Psoas muscle (tissue), 7 donors: ENCODE measurements at regions not wholly inside any gene's neighbourhood (a gene's known extent, or its start where the extent isn't known, plus 50 kb on each side); places are given as distances from the start of the nearest gene placed in this dataset.
"Not testable (repeated sequence)": the region's sequence is repeated elsewhere in the genome, so short reads cannot be mapped to it uniquely, and the experiment has no call there.

Experiments
- ATAC-seq, 4 donors: fragments of 200-7000 bp; cut with Tn5 transposase; one replicate each; pipeline ENCODE4 v1.9.1; 2020; ENCODE audit warnings: moderate library complexity in 3 of 4, mild to moderate bottlenecking in 2 of 4
- DNase-seq, 2 donors: peaks; one replicate each; pipeline ENCODE4 v3.0.0-alpha.2; 2020
- H3K27ac ChIP-seq: fragments of 200-600 bp; one replicate; pipeline ENCODE4 v1.8.0; 2022
- H3K27me3 ChIP-seq, 3 donors: fragments of 200-600 bp in 1 of 3; one replicate each; pipeline versions ENCODE4 v1.6.1 to v1.8.0; 2013 to 2022; ENCODE audit warnings: low read length in 2 of 3, mild to moderate bottlenecking in 2 of 3, moderate library complexity in 1 of 3; ENCODE audit not compliant: insufficient read depth in 3 of 3
- H3K36me3 ChIP-seq, 2 donors: fragments of 200-600 bp in 1 of 2; one replicate each; pipeline versions ENCODE4 v1.6.1 to v1.8.0; 2013 to 2022; ENCODE audit warnings: low read depth in 1 of 2, mild to moderate bottlenecking in 1 of 2, moderate library complexity in 1 of 2; ENCODE audit not compliant: insufficient read depth in 1 of 2
- H3K4me1 ChIP-seq: fragments of 200-600 bp; one replicate; pipeline ENCODE4 v1.8.0; 2022
- H3K4me3 ChIP-seq: fragments of 200-600 bp; one replicate; pipeline ENCODE4 v1.8.0; 2022; ENCODE audit warnings: mild to moderate bottlenecking
- H3K9me3 ChIP-seq: fragments of 200-600 bp; one replicate; pipeline ENCODE4 v1.8.0; 2022
- CTCF ChIP-seq: fragments of 200-600 bp; IDR thresholded peaks from one replicate; pipeline ENCODE4 v1.8.0; 2022; ENCODE audit warnings: antibody characterized with exemption
- WGBS, 3 donors: extraction: QIAGEN DNeasy Blood & Tissue Kit; methylation state at CpG; one replicate each; pipeline versions ENCODE4 v1.1.6 to v1.1.7; 2013; 5-methylcytosine and 5-hydroxymethylcytosine counted together
- intact Hi-C, 2 donors: fragments of 100-400 bp; cut with DNase I; formaldehyde crosslinking; loops; one replicate each; pipeline versions ENCODE4 v1.11.0 to v1.14.2; 2022
- donor health status: healthy with polysubstance abuse.
- donor health status: DM: no; HTN: no; CAD: no; lungs with moderate emphysema.
- donor health status: Bipolar disorder and iron deficiency.
- donor health status: healthy.
- donor health status: DM: yes; HTN: yes; CAD: no.
- donor health status: DM: no; HTN: no; CAD: no.
- donor health status: DM: yes; HTN: yes; CAD: no.

- intact Hi-C loops = no loop called here
- 84 to 89% (median 88%) methylated on average over 1 of the region's 1 CpG for WGBS, 3 donors
- no peak for TF ChIP-seq CTCF
- Histone ChIP-seq H3K36me3 (no peaks in the 10 kb centered on the region), H3K27me3 (no peaks in the 10 kb centered on the region), H3K4me1 (no peaks in the 10 kb centered on the region), H3K4me3 (no peak overlapping the region), H3K27ac (no peak overlapping the region), H3K9me3 (no peaks in the 10 kb centered on the region)
- no peak for DNase-seq
- no peak for ATAC-seq
Measured at GRCh38 chrX:117834076-117834475, 282.5 kb downstream of the KLHL13 start.

- DNase-seq, H3K4me3 ChIP-seq, H3K9me3 ChIP-seq, H3K4me1 ChIP-seq, intact Hi-C loops, H3K27me3 ChIP-seq, H3K36me3 ChIP-seq, ATAC-seq, H3K27ac ChIP-seq: not testable (repeated sequence)
Measured at GRCh38 chrX:117821472-117821871, 295.1 kb downstream of the KLHL13 start.

GRCh38 chrX:117808426-117808825, 308.2 kb downstream of the KLHL13 start:
- no peak for ATAC-seq
- WGBS, 3 donors = 38 to 64% (median 59%) methylated on average over 1 to 3 of the region's 3 CpGs
- Histone ChIP-seq H3K27ac (no peak overlapping the region), H3K27me3 (no peaks in the 10 kb centered on the region), H3K9me3 (peaks cover 11% of the 10 kb centered on the region), H3K4me3 (no peak overlapping the region), H3K36me3 (no peaks in the 10 kb centered on the region), H3K4me1 (no peaks in the 10 kb centered on the region)
- TF ChIP-seq CTCF = no peak
- no peak for DNase-seq
- intact Hi-C loops = no loop called here

- Histone ChIP-seq H3K4me1 (no peaks in the 10 kb centered on the region), H3K4me3 (no peak overlapping the region), H3K27ac (no peak overlapping the region), H3K27me3 (no peaks in the 10 kb centered on the region), H3K36me3 (no peaks in the 10 kb centered on the region), H3K9me3 (peaks cover 6% of the 10 kb centered on the region)
- intact Hi-C loops = no loop called here
- TF ChIP-seq CTCF = no peak
- ATAC-seq (peak in 3 of 4 donors; percentile 43 to 74 (median 56)), DNase-seq (no peak)
- WGBS, 3 donors = 3 to 28% (median 20%) methylated on average over 1 of the region's 1 CpG
Measured at GRCh38 chrX:117803463-117803862, 313.1 kb downstream of the KLHL13 start.

GRCh38 chrX:117788339-117788738, 328.3 kb downstream of the KLHL13 start:
- Histone ChIP-seq H3K27me3 (no peaks in the 10 kb centered on the region), H3K36me3 (no peaks in the 10 kb centered on the region), H3K4me1 (no peaks in the 10 kb centered on the region), H3K4me3 (no peak overlapping the region), H3K9me3 (no peaks in the 10 kb centered on the region), H3K27ac (no peak overlapping the region)
- intact Hi-C loops = no loop called here
- DNase-seq (no peak), ATAC-seq (no peak)
- WGBS, 3 donors = 40 to 58% (median 52%) methylated on average over 2 of the region's 2 CpGs
- no peak for TF ChIP-seq CTCF
